ENCODE measurements at regions not wholly inside any gene's neighbourhood (a gene's known extent, or its start where the extent isn't known, plus 50 kb on each side); places are given as distances from the start of the nearest gene placed in this dataset.

- WGBS, 5 donors = 50 to 64% (median 63%) methylated on average over 2 of the region's 2 CpGs
- no peaks in the 10 kb centered on the region for H3K4me1 ChIP-seq
Measured at GRCh38 chrX:131970347-131970746, 52.8 kb upstream of the STK26 start.

More at GRCh38 chrX:131970347-131970746, 52.8 kb upstream of the STK26 start:
- Histone ChIP-seq H3K9me3 (peaks cover 0 to 12% (median 0%) of the 10 kb centered on the region in 4 donors), H3K27ac (no peak overlapping the region), H3K4me3 (no peak overlapping the region), H3K36me3 (no peaks in the 10 kb centered on the region), H3K27me3 (no peaks in the 10 kb centered on the region)
- no peak for DNase-seq
- intact Hi-C loops (cut with DNase I; ENCODE audit: low total_unique reads) = no loop called here
- TF ChIP-seq POLR2A (IDR thresholded peaks at IDR 0.05) (no peak), EP300 (IDR thresholded peaks at IDR 0.05) (no peak), POLR2AphosphoS5 (IDR thresholded peaks at IDR 0.05) (no peak)
- TF ChIP-seq, protein P1, sequence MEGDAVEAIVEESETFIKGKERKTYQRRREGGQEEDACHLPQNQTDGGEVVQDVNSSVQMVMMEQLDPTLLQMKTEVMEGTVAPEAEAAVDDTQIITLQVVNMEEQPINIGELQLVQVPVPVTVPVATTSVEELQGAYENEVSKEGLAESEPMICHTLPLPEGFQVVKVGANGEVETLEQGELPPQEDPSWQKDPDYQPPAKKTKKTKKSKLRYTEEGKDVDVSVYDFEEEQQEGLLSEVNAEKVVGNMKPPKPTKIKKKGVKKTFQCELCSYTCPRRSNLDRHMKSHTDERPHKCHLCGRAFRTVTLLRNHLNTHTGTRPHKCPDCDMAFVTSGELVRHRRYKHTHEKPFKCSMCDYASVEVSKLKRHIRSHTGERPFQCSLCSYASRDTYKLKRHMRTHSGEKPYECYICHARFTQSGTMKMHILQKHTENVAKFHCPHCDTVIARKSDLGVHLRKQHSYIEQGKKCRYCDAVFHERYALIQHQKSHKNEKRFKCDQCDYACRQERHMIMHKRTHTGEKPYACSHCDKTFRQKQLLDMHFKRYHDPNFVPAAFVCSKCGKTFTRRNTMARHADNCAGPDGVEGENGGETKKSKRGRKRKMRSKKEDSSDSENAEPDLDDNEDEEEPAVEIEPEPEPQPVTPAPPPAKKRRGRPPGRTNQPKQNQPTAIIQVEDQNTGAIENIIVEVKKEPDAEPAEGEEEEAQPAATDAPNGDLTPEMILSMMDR (IDR thresholded peaks at IDR 0.05) = no peak

Small RNAs in the stretch of these regions (small RNA-seq; reads per million reads assigned to genes)
- gene AL008629.1 = 0 reads per million in 4 donors
- 0 reads per million in 4 donors for gene HDGFP1
- 0 reads per million in 4 donors for gene MCRIP2P1
- gene RNA5SP514 = 0 to 0.10 (median 0) reads per million in 4 donors
